ENCODE measurements at regions not wholly inside any gene's neighbourhood (a gene's known extent, or its start where the extent isn't known, plus 50 kb on each side); places are given as distances from the start of the nearest gene placed in this dataset.

- Histone ChIP-seq H3K36me3 (ENCODE audit: insufficient read depth, low read length) (no peaks in the 10 kb centered on the region), H3K27ac (ENCODE audit: low read depth, low read length) (no peak overlapping the region), H3K9me3 (ENCODE audit: insufficient read depth, low read depth, low read length) (no peaks in the 10 kb centered on the region), H3K79me2 (ENCODE audit: insufficient read depth, low read length) (no peaks in the 10 kb centered on the region), H3K4me3 (ENCODE audit: insufficient read depth, low read depth, low read length) (no peak overlapping the region), H3K9ac (ENCODE audit: low read length) (no peak overlapping the region), H4K20me1 (ENCODE audit: insufficient read depth, low read length) (no peaks in the 10 kb centered on the region), H3K27me3 (ENCODE audit: insufficient read depth, low read length) (no peaks in the 10 kb centered on the region), H2AFZ (ENCODE audit: low read depth, low read length) (no peak overlapping the region), H3K4me1 (ENCODE audit: insufficient read depth, low read length) (no peaks in the 10 kb centered on the region), H3K4me2 (ENCODE audit: low read length) (no peak overlapping the region)
- Mint-ChIP-seq H3K27ac (ENCODE audit: unreplicated experiment) (no peak overlapping the region), H3K27me3 (ENCODE audit: low read depth, unreplicated experiment) (peaks cover 8% of the 10 kb centered on the region), H3K36me3 (ENCODE audit: low read depth, unreplicated experiment) (no peaks in the 10 kb centered on the region), H3K9me3 (ENCODE audit: unreplicated experiment) (no peaks in the 10 kb centered on the region), H3K4me1 (ENCODE audit: low read depth, unreplicated experiment) (no peaks in the 10 kb centered on the region), H3K4me3 (ENCODE audit: unreplicated experiment) (no peak overlapping the region)
- TF ChIP-seq CTCF (IDR thresholded peaks at IDR 0.05; ENCODE audit: insufficient read depth, low read depth, low read length) (no peak), EZH2 (IDR thresholded peaks at IDR 0.05; ENCODE audit: insufficient read depth, low read length) (no peak)
- DNase-seq (ENCODE audit: low read depth) (no peak), FAIRE-seq (no peak)
Observed at GRCh38 chr3:46143951-46144473, 64.1 kb downstream of the CCR1 start.

- H3K4me3 ChIP-seq (ENCODE audit: insufficient read depth, low read depth, low read length) = no peak overlapping the region
- no peaks in the 10 kb centered on the region for H3K4me1 ChIP-seq (ENCODE audit: insufficient read depth, low read length)
- H3K27me3 Mint-ChIP-seq (ENCODE audit: low read depth, unreplicated experiment) = peaks cover 8% of the 10 kb centered on the region
- no peaks in the 10 kb centered on the region for H3K79me2 ChIP-seq (ENCODE audit: insufficient read depth, low read length)
- no peak overlapping the region for H2AFZ ChIP-seq (ENCODE audit: low read depth, low read length)
- no peaks in the 10 kb centered on the region for H4K20me1 ChIP-seq (ENCODE audit: insufficient read depth, low read length)
- H3K9me3 Mint-ChIP-seq (ENCODE audit: unreplicated experiment) = no peaks in the 10 kb centered on the region
- H3K4me1 Mint-ChIP-seq (ENCODE audit: low read depth, unreplicated experiment) = no peaks in the 10 kb centered on the region
- no peaks in the 10 kb centered on the region for H3K27me3 ChIP-seq (ENCODE audit: insufficient read depth, low read length)
- FAIRE-seq (no peak), DNase-seq (ENCODE audit: low read depth) (no peak)
- no peaks in the 10 kb centered on the region for H3K36me3 Mint-ChIP-seq (ENCODE audit: low read depth, unreplicated experiment)
- no peaks in the 10 kb centered on the region for H3K9me3 ChIP-seq (ENCODE audit: insufficient read depth, low read depth, low read length)
- no peak overlapping the region for H3K4me3 Mint-ChIP-seq (ENCODE audit: unreplicated experiment)
- no peak for TF ChIP-seq EZH2 (IDR thresholded peaks at IDR 0.05; ENCODE audit: insufficient read depth, low read length)
- no peak for TF ChIP-seq CTCF (IDR thresholded peaks at IDR 0.05; ENCODE audit: insufficient read depth, low read depth, low read length)
- no peaks in the 10 kb centered on the region for H3K36me3 ChIP-seq (ENCODE audit: insufficient read depth, low read length)
- H3K9ac ChIP-seq (ENCODE audit: low read length) = no peak overlapping the region
- no peak overlapping the region for H3K4me2 ChIP-seq (ENCODE audit: low read length)
- no peak overlapping the region for H3K27ac Mint-ChIP-seq (ENCODE audit: unreplicated experiment)
- H3K27ac ChIP-seq (ENCODE audit: low read depth, low read length) = no peak overlapping the region
Observed at GRCh38 chr3:46141813-46142212, 66.3 kb downstream of the CCR1 start.

GRCh38 chr3:46138581-46138980 lies 69.5 kb downstream of the CCR1 start:
- peaks cover 3% of the 10 kb centered on the region for H3K27me3 ChIP-seq (ENCODE audit: insufficient read depth, low read length)
- no peaks in the 10 kb centered on the region for H3K9me3 ChIP-seq (ENCODE audit: insufficient read depth, low read depth, low read length)
- TF ChIP-seq EZH2 (IDR thresholded peaks at IDR 0.05; ENCODE audit: insufficient read depth, low read length) (no peak), CTCF (IDR thresholded peaks at IDR 0.05; ENCODE audit: insufficient read depth, low read depth, low read length) (no peak)
- no peaks in the 10 kb centered on the region for H3K79me2 ChIP-seq (ENCODE audit: insufficient read depth, low read length)
- no peak overlapping the region for H3K4me3 Mint-ChIP-seq (ENCODE audit: unreplicated experiment)
- no peaks in the 10 kb centered on the region for H3K36me3 Mint-ChIP-seq (ENCODE audit: low read depth, unreplicated experiment)
- no peak overlapping the region for H2AFZ ChIP-seq (ENCODE audit: low read depth, low read length)
- H4K20me1 ChIP-seq (ENCODE audit: insufficient read depth, low read length) = no peaks in the 10 kb centered on the region
- no peaks in the 10 kb centered on the region for H3K4me1 Mint-ChIP-seq (ENCODE audit: low read depth, unreplicated experiment)
- no peak for DNase-seq (ENCODE audit: low read depth)
- no peak overlapping the region for H3K4me2 ChIP-seq (ENCODE audit: low read length)
- no peak overlapping the region for H3K9ac ChIP-seq (ENCODE audit: low read length)
- no peak overlapping the region for H3K4me3 ChIP-seq (ENCODE audit: insufficient read depth, low read depth, low read length)
- H3K4me1 ChIP-seq (ENCODE audit: insufficient read depth, low read length) = no peaks in the 10 kb centered on the region
- no peaks in the 10 kb centered on the region for H3K9me3 Mint-ChIP-seq (ENCODE audit: unreplicated experiment)
- no peak for FAIRE-seq
- H3K36me3 ChIP-seq (ENCODE audit: insufficient read depth, low read length) = no peaks in the 10 kb centered on the region
- H3K27ac ChIP-seq (ENCODE audit: low read depth, low read length) = no peak overlapping the region
- peaks cover under 1% of the 10 kb centered on the region for H3K27me3 Mint-ChIP-seq (ENCODE audit: low read depth, unreplicated experiment)
- no peak overlapping the region for H3K27ac Mint-ChIP-seq (ENCODE audit: unreplicated experiment)

Measured in astrocyte (in vitro differentiated cells and primary cell).